ENCODE measurements at regions not wholly inside any gene's neighbourhood (a gene's known extent, or its start where the extent isn't known, plus 50 kb on each side); places are given as distances from the start of the nearest gene placed in this dataset.
"Not testable (repeated sequence)": the region's sequence is repeated elsewhere in the genome, so short reads cannot be mapped to it uniquely, and the experiment has no call there.

- TF ChIP-seq CTCF, EP300 (IDR thresholded peaks at IDR 0.05): not testable (repeated sequence)
These were observed 657.1 kb downstream of the MECOM start for GRCh38 chr3:169006398-169006797.

All from ovary (tissue), 3 donors.